ENCODE measurements at regions not wholly inside any gene's neighbourhood (a gene's known extent, or its start where the extent isn't known, plus 50 kb on each side); places are given as distances from the start of the nearest gene placed in this dataset.

GRCh38 chr5:24363789-24364481, 280.8 kb downstream of the CDH10 start:
- no peak for TF ChIP-seq CTCF (IDR thresholded peaks at IDR 0.05)
- no peak for TF ChIP-seq POLR2AphosphoS5 (IDR thresholded peaks at IDR 0.05; ENCODE audit: insufficient read depth in 1 of 2, low read depth in 1 of 2)
